ENCODE measurements at regions not wholly inside any gene's neighbourhood (a gene's known extent, or its start where the extent isn't known, plus 50 kb on each side); places are given as distances from the start of the nearest gene placed in this dataset.

DNA sequence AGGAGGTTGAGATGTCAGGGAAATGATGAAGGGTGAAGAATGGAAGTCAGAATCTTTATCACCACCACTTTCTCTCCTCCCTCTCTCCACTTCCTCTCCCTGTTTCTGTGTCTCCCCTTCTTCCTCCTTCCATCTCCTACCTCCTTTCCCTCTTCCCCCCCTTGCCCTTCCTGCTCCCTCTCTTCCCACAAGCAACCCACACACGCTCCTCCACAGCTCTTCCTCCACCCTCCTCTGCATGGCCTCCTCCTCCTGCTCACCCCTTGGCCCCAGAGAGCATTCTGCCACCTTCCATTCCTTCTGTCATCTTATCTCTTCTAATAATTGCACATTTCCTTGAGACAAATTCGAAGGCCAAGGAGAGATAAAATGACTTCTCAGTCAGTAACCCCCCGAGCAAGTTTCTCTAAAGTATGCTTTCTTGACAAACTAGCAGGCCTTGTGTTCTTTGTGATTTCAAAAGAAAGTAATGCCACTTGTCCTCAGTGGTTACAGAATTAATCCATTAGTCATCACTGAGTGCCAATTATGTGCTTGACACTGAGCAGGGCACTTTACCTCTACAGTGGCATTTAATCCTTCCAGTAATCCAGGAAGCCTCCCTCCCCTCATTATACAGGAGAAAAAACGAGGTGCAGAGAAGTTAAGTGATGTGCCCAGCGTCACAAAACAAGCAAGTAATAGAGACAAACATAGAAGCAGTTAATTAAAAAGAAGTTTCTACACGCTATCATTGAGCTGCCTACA lies 72.3 kb upstream of the CCL1 start:
- H3K9me3 ChIP-seq (replicated peaks in 1 of 2; ENCODE audit: control insufficient read depth in 1 of 2, insufficient read depth in 1 of 2, low read length in 2 of 2), result no peaks in the 10 kb centered on the region
- no peaks in the 10 kb centered on the region for H3K36me3 ChIP-seq (replicated peaks in 1 of 2; ENCODE audit: control insufficient read depth in 1 of 2, insufficient read depth in 2 of 2, low read length in 2 of 2)
- H3K9ac ChIP-seq (ENCODE audit: insufficient read depth, low read length, poor library complexity, severe bottlenecking), result no peak overlapping the region
- Mint-ChIP-seq H3K27ac (peak overlapping the region in 6 of 7 donors; percentile 81 to 92 (median 86)), H3K9me3 (peaks cover 0 to 6% (median 0%) of the 10 kb centered on the region in 7 donors), H3K36me3 (no peaks in the 10 kb centered on the region), H3K4me3 (peak overlapping the region in 1 of 2 donors; percentile 65), H3K4me1 (peaks cover 38% of the 10 kb centered on the region), H3K27me3 (ENCODE audit: low read depth in 3 of 3) (peaks cover 7 to 9% (median 9%) of the 10 kb centered on the region in 3 donors)
- no peaks in the 10 kb centered on the region for H3K27me3 ChIP-seq (ENCODE audit: control insufficient read depth in 2 of 2, insufficient read depth in 2 of 2, low read length in 2 of 2)
- DNase-seq, result no peak
- no peaks in the 10 kb centered on the region for H3K79me2 ChIP-seq (ENCODE audit: insufficient read depth, low read length)
- no peak overlapping the region for H3K4me2 ChIP-seq (replicated peaks; ENCODE audit: extremely low read depth, low read length, poor library complexity, severe bottlenecking)
- peaks cover 23 to 27% of the 10 kb centered on the region in 2 donors for H3K4me1 ChIP-seq (ENCODE audit: control insufficient read depth in 1 of 2, insufficient read depth in 2 of 2, low read length in 2 of 2)
- H3K27ac ChIP-seq (ENCODE audit: low read depth in 1 of 2, low read length in 2 of 2), result peak overlapping the region in 1 of 2 donors; percentile 67
- peak overlapping the region in 1 of 3 experiments; percentile 38 for H3K4me3 ChIP-seq (replicated peaks in 1 of 3; ENCODE audit: low read depth in 2 of 3, low read length in 3 of 3)
- H4K20me1 ChIP-seq (ENCODE audit: insufficient read depth, low read length), result no peaks in the 10 kb centered on the region
- TF ChIP-seq, protein P1, sequence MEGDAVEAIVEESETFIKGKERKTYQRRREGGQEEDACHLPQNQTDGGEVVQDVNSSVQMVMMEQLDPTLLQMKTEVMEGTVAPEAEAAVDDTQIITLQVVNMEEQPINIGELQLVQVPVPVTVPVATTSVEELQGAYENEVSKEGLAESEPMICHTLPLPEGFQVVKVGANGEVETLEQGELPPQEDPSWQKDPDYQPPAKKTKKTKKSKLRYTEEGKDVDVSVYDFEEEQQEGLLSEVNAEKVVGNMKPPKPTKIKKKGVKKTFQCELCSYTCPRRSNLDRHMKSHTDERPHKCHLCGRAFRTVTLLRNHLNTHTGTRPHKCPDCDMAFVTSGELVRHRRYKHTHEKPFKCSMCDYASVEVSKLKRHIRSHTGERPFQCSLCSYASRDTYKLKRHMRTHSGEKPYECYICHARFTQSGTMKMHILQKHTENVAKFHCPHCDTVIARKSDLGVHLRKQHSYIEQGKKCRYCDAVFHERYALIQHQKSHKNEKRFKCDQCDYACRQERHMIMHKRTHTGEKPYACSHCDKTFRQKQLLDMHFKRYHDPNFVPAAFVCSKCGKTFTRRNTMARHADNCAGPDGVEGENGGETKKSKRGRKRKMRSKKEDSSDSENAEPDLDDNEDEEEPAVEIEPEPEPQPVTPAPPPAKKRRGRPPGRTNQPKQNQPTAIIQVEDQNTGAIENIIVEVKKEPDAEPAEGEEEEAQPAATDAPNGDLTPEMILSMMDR (IDR thresholded peaks at IDR 0.05), result no peak
- intact Hi-C loops (cut with micrococcal nuclease), result no loop called here
- no peak overlapping the region for H2AFZ ChIP-seq (ENCODE audit: insufficient read depth, low read depth, low read length, poor library complexity, severe bottlenecking)
- 17% methylated on average over 1 of the region's 6 CpGs for WGBS (ENCODE audit: insufficient coverage)

DNA sequence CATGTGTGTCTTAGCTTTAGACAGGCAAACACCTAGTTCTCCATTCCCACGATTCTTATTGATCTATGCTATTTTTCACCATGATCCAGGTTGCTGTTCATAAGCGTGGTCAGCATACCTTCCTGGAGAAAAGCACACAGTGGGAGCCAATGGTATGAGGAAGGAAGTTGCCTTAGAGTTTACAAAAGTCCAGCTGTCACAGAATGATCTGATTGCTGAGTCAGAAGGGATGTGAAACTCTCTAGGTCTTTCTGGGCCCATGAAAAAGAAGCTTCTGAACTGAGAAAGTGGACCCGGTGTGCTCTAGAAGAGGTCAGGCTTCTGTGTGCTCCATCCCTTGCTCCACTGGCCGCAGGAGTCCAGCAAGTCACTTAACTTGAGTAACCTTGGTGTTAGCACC lies 71.0 kb upstream of the CCL1 start:
- peak; percentile 64 to 83 (median 78) for DNase-seq
- H4K20me1 ChIP-seq (ENCODE audit: insufficient read depth, low read length), result no peaks in the 10 kb centered on the region
- Mint-ChIP-seq H3K27ac (peak overlapping the region; percentile 73 to 92 (median 86)), H3K9me3 (peaks cover 0 to 6% (median 0%) of the 10 kb centered on the region in 7 donors), H3K27me3 (ENCODE audit: low read depth in 3 of 3) (peaks cover 4 to 10% (median 5%) of the 10 kb centered on the region in 3 donors), H3K4me3 (peak overlapping the region in 1 of 2 donors; percentile 65), H3K4me1 (peaks cover 39% of the 10 kb centered on the region), H3K36me3 (peaks cover 0 to 1% of the 10 kb centered on the region in 2 donors)
- H3K4me2 ChIP-seq (replicated peaks; ENCODE audit: extremely low read depth, low read length, poor library complexity, severe bottlenecking), result peak overlapping the region; percentile 65
- no peaks in the 10 kb centered on the region for H3K9me3 ChIP-seq (replicated peaks in 1 of 2; ENCODE audit: control insufficient read depth in 1 of 2, insufficient read depth in 1 of 2, low read length in 2 of 2)
- 50% methylated on average over 2 of the region's 4 CpGs for WGBS (ENCODE audit: insufficient coverage)
- H3K27ac ChIP-seq (ENCODE audit: low read depth in 1 of 2, low read length in 2 of 2), result peak overlapping the region; percentile 67 to 71
- intact Hi-C loops (cut with micrococcal nuclease), result no loop called here
- peak overlapping the region in 1 of 3 experiments; percentile 38 for H3K4me3 ChIP-seq (replicated peaks in 1 of 3; ENCODE audit: low read depth in 2 of 3, low read length in 3 of 3)
- no peaks in the 10 kb centered on the region for H3K27me3 ChIP-seq (ENCODE audit: control insufficient read depth in 2 of 2, insufficient read depth in 2 of 2, low read length in 2 of 2)
- no peak overlapping the region for H2AFZ ChIP-seq (ENCODE audit: insufficient read depth, low read depth, low read length, poor library complexity, severe bottlenecking)
- TF ChIP-seq, protein P1 (IDR thresholded peaks at IDR 0.05), result no peak
- peaks cover 23 to 27% of the 10 kb centered on the region in 2 donors for H3K4me1 ChIP-seq (ENCODE audit: control insufficient read depth in 1 of 2, insufficient read depth in 2 of 2, low read length in 2 of 2)
- no peak overlapping the region for H3K9ac ChIP-seq (ENCODE audit: insufficient read depth, low read length, poor library complexity, severe bottlenecking)
- no peaks in the 10 kb centered on the region for H3K79me2 ChIP-seq (ENCODE audit: insufficient read depth, low read length)
- no peaks in the 10 kb centered on the region for H3K36me3 ChIP-seq (replicated peaks in 1 of 2; ENCODE audit: control insufficient read depth in 1 of 2, insufficient read depth in 2 of 2, low read length in 2 of 2)

Measured in CD14-positive monocyte (primary cell).